Neural progenitor cell (in vitro differentiated cells): ENCODE measurements at regions not wholly inside any gene's neighbourhood (a gene's known extent, or its start where the extent isn't known, plus 50 kb on each side); places are given as distances from the start of the nearest gene placed in this dataset.

Experiments
- EZH2 ChIP-seq: fragments of 200-600 bp; sonication (generic); IDR thresholded peaks from 2 replicates; pipeline ENCODE4 v1.6.1; 2017; ENCODE audit warnings: antibody characterized with exemption, mild to moderate bottlenecking, moderate library complexity
- TF ChIP-seq, protein P1 (sequence below): fragments of 200-600 bp; sonication (generic); IDR thresholded peaks from 2 replicates; pipeline ENCODE4 v1.5.1; 2017; ENCODE audit warnings: antibody characterized with exemption, mild to moderate bottlenecking

- TF ChIP-seq, protein P1, sequence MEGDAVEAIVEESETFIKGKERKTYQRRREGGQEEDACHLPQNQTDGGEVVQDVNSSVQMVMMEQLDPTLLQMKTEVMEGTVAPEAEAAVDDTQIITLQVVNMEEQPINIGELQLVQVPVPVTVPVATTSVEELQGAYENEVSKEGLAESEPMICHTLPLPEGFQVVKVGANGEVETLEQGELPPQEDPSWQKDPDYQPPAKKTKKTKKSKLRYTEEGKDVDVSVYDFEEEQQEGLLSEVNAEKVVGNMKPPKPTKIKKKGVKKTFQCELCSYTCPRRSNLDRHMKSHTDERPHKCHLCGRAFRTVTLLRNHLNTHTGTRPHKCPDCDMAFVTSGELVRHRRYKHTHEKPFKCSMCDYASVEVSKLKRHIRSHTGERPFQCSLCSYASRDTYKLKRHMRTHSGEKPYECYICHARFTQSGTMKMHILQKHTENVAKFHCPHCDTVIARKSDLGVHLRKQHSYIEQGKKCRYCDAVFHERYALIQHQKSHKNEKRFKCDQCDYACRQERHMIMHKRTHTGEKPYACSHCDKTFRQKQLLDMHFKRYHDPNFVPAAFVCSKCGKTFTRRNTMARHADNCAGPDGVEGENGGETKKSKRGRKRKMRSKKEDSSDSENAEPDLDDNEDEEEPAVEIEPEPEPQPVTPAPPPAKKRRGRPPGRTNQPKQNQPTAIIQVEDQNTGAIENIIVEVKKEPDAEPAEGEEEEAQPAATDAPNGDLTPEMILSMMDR, result no peak
- no peak for TF ChIP-seq EZH2
These were observed 568.7 kb downstream of the UQCRFS1 start for GRCh38 chr19:28644169-28644775.
